ENCODE measurements at regions not wholly inside any gene's neighbourhood (a gene's known extent, or its start where the extent isn't known, plus 50 kb on each side); places are given as distances from the start of the nearest gene placed in this dataset.

DNA sequence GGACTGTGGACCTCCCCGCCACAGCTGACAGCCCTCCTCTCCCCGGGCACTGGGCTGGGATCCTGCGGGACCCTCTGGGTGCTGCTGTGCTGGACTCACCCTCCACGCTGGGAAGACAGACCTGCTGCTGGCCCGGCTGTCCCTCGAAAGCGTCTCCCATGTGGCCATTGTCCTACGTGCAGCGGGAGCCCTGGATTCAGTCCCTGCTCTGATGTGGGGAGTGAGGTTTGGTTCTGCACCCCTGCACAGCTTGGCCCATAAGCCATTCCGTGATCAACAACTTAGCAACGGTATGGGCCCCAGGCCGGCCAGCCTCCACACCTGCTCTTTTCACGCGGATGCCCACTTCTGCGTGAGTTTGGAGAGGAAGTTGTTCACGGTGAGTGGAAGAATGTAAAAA lies 195.2 kb downstream of the TEX29 start:
- H3K27ac Mint-ChIP-seq, result no peak overlapping the region
- peaks cover 3% of the 10 kb centered on the region for H3K27me3 Mint-ChIP-seq
- H3K36me3 Mint-ChIP-seq (ENCODE audit: low read depth), result no peaks in the 10 kb centered on the region
- DNase-seq (no peak), ATAC-seq (no peak)
- H3K4me1 Mint-ChIP-seq, result no peaks in the 10 kb centered on the region
- H3K4me3 Mint-ChIP-seq, result no peak overlapping the region
- no peaks in the 10 kb centered on the region for H3K9me3 Mint-ChIP-seq

DNA sequence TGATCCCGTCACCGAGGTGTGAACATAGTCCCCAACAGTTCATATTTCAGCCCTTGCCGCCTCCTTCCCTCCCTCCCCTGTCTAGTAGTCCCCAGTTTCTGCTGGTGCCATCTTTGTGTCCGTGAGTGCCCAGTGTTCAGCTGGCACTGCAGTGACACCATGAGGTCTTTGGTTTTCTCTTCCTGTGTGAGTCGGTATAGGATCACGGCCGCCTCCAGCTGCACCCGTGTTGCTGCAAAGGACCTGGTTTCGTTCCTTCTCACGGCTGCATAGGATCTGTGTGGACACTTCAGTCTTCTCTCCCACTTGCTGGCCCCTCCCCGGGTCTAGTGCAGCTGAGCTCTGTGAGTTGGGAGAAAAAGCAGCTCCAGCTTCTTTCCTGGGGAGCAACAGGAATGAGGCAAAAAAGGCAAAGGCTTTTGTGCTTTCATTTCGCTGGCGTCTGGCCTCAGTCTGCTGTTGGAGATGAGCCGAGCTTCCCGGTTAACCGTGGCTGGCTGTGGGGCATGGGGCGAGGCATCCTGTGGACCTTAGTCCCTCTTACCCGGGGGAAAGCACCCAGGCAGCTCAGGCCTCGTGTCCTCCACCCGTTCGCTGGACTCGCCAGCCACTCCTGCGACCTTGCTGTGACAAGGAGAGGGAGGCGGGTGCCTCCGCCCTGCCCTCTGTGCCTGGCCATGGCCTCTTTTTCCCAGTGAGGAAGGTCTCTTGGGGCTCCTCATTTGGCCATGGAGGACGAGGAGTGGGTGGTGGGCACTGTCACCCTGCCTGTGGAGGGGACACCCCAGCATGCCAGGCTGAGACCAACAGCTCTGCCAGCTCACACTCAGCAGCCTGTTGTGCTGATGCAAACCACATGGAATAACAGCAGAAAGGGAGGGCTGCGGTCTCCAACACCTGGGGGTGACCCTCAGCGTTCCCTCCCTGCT lies 196.5 kb downstream of the TEX29 start:
- H3K9me3 Mint-ChIP-seq, result no peaks in the 10 kb centered on the region
- DNase-seq (no peak), ATAC-seq (no peak)
- no peak overlapping the region for H3K4me3 Mint-ChIP-seq
- no peak overlapping the region for H3K27ac Mint-ChIP-seq
- no peaks in the 10 kb centered on the region for H3K27me3 Mint-ChIP-seq
- no peaks in the 10 kb centered on the region for H3K4me1 Mint-ChIP-seq
- H3K36me3 Mint-ChIP-seq (ENCODE audit: low read depth), result no peaks in the 10 kb centered on the region

GRCh38 chr13:111517641-111518010 lies 197.2 kb downstream of the TEX29 start:
- Mint-ChIP-seq H3K4me3 (no peak overlapping the region), H3K9me3 (no peaks in the 10 kb centered on the region), H3K27ac (no peak overlapping the region), H3K36me3 (ENCODE audit: low read depth) (no peaks in the 10 kb centered on the region), H3K27me3 (no peaks in the 10 kb centered on the region), H3K4me1 (no peaks in the 10 kb centered on the region)
- ATAC-seq, result no peak
- no peak for DNase-seq

DNA sequence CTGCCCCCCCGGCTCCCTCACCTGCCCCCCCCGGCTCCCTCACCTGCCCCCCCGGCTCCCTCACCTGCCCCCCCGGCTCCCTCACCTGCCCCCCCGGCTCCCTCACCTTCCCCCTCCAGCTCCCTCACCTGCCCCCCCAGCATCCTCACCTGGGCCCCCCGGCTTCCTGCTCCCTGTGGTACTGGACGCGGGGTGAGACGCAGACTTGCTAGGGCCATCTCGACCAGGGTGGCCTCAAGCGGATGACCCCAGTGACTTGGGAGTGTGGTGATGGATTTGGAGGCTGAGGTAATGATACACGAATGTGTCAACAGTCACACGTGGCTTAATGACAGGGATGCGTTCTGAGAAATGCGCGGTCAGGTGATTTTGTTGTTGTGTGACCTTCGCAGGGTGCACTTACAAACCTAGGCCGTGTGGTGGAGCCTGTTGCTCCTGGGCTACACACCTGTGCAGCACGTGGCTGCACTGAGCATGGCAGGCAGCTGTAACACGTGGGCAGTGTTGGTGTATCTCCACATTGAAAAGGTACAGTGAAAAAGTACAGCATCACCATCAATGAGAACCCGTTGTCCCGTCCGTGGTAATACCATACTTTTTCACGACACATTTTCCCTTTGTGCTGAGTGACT lies 197.8 kb downstream of the TEX29 start:
- ATAC-seq (no peak), DNase-seq (no peak)
- H3K4me3 Mint-ChIP-seq, result no peak overlapping the region
- H3K9me3 Mint-ChIP-seq, result no peaks in the 10 kb centered on the region
- no peaks in the 10 kb centered on the region for H3K4me1 Mint-ChIP-seq
- H3K27me3 Mint-ChIP-seq, result no peaks in the 10 kb centered on the region
- H3K36me3 Mint-ChIP-seq (ENCODE audit: low read depth), result no peaks in the 10 kb centered on the region
- no peak overlapping the region for H3K27ac Mint-ChIP-seq

DNA sequence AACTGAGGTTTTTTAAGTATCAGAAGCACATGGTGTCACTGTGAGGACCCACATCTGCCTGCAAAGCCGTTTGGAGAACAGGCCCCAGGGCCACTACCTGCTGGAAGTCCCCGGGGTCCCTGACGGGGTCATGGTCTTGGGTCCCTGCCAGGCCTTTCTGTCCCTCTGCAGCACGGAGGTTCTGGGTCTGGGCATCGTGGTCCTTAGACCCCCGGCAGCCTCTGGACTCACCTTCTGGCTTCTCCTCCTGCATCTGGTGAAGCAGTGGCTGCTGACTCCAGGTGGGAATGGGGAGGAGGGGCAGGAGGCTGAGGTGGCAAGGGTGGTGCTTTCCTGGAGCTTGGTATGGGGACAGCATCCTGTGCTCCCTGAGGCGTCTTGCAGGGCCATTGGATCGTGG lies 198.6 kb downstream of the TEX29 start:
- Mint-ChIP-seq H3K4me3 (no peak overlapping the region), H3K4me1 (no peaks in the 10 kb centered on the region), H3K27ac (no peak overlapping the region), H3K27me3 (no peaks in the 10 kb centered on the region), H3K9me3 (no peaks in the 10 kb centered on the region), H3K36me3 (ENCODE audit: low read depth) (no peaks in the 10 kb centered on the region)
- DNase-seq (no peak), ATAC-seq (no peak)

GRCh38 chr13:111519490-111520170 lies 199.2 kb downstream of the TEX29 start:
- H3K4me3 Mint-ChIP-seq, result no peak overlapping the region
- H3K36me3 Mint-ChIP-seq (ENCODE audit: low read depth), result no peaks in the 10 kb centered on the region

GRCh38 chr13:111521030-111521429 lies 200.6 kb downstream of the TEX29 start:
- Mint-ChIP-seq H3K9me3 (no peaks in the 10 kb centered on the region), H3K4me3 (no peak overlapping the region), H3K27ac (no peak overlapping the region), H3K27me3 (no peaks in the 10 kb centered on the region), H3K36me3 (ENCODE audit: low read depth) (no peaks in the 10 kb centered on the region), H3K4me1 (no peaks in the 10 kb centered on the region)
- peak; percentile 12 for ATAC-seq
- no peak for DNase-seq

More at GRCh38 chr13:111519490-111520170, 199.2 kb downstream of the TEX29 start:
- ATAC-seq (no peak), DNase-seq (no peak)
- Mint-ChIP-seq H3K9me3 (no peaks in the 10 kb centered on the region), H3K27me3 (no peaks in the 10 kb centered on the region), H3K4me1 (no peaks in the 10 kb centered on the region), H3K27ac (no peak overlapping the region)

DNA sequence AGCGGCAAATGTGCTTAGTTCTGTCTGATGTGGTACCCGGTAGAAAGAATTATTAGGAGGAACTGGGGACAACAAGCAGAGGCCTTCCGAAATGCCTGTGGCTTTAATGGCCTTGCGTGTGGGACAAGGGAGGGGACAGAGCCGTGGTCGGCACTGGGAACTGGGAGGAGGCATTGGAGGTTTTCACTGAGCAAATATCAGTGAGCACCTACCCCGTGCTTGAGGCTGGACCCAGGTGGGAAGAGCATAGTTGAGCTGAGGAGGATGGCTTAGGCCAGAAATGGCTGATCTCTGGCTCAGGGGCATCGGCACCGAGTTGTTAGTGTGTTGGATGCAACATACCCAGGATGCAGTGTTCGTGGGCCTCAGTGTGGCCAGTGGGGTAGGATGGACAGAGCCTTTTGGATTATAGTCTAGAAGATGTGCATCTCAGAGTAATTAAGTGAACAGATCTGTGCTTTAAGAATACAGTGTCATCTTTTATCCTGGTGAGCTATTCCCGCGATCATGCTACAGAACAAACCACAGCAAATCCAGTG lies 201.3 kb downstream of the TEX29 start:
- no peaks in the 10 kb centered on the region for H3K36me3 Mint-ChIP-seq (ENCODE audit: low read depth)
- no peaks in the 10 kb centered on the region for H3K9me3 Mint-ChIP-seq
- ATAC-seq (no peak), DNase-seq (no peak)
- H3K4me1 Mint-ChIP-seq, result no peaks in the 10 kb centered on the region
- no peak overlapping the region for H3K4me3 Mint-ChIP-seq
- no peak overlapping the region for H3K27ac Mint-ChIP-seq
- no peaks in the 10 kb centered on the region for H3K27me3 Mint-ChIP-seq

DNA sequence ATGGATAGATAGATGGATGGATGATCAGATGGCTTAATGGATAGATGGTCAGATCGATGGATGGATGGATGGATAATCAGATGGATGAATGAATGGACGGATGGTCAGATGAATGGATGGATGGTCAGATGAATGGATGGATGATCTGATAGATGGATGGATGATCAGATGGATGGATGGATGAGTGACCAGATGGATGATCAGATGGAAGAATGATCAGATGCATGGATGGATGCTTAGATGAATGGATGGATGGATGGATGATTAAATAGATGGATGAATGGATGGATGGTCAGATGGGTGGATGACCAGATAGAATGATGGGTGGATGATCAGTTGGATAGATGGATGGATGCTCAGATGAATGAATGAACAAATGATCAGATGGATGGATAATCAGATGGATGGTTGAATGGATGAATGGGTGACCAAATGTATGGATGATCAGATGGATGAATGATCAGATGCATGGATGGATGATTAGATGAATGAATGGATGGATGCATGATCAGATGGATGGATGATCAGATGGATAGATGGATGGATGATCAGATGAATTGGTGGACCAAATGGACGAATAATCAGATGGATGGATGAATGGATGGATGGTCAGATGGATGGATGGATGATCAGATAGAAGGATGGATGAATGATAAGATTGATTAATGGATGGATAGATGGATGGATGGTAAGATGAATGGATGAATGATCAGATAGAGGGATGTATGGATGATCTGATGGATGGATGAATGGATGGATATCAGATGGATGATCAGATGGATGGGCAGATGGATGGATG lies 205.1 kb downstream of the TEX29 start:
- Mint-ChIP-seq H3K4me1 (no peaks in the 10 kb centered on the region), H3K9me3 (no peaks in the 10 kb centered on the region), H3K4me3 (no peak overlapping the region), H3K27me3 (peaks cover under 1% of the 10 kb centered on the region), H3K36me3 (ENCODE audit: low read depth) (no peaks in the 10 kb centered on the region), H3K27ac (no peak overlapping the region)
- no peak for DNase-seq
- ATAC-seq, result no peak

DNA sequence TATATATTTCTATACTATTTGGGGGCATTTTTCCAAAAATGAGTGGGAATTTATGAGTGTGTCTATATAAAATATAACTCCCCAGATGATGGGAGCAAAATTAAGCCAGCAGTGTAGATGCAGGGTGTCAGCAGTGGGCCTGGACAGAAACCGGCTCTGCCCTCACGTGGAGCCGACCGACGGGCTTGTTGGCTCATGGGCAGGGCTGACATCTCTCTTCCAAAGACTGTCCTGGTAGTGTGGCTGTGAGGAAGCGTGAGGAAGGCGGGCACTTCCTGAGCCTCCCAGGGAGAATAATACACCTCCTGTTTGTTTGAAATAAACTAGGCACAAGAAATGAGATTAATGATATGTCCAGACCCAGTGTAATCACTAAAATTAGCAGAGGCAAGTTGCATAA lies 206.5 kb downstream of the TEX29 start:
- Mint-ChIP-seq H3K4me3 (no peak overlapping the region), H3K9me3 (no peaks in the 10 kb centered on the region), H3K27ac (no peak overlapping the region), H3K4me1 (no peaks in the 10 kb centered on the region), H3K36me3 (ENCODE audit: low read depth) (no peaks in the 10 kb centered on the region), H3K27me3 (peaks cover 12% of the 10 kb centered on the region)
- ATAC-seq (no peak), DNase-seq (no peak)

DNA sequence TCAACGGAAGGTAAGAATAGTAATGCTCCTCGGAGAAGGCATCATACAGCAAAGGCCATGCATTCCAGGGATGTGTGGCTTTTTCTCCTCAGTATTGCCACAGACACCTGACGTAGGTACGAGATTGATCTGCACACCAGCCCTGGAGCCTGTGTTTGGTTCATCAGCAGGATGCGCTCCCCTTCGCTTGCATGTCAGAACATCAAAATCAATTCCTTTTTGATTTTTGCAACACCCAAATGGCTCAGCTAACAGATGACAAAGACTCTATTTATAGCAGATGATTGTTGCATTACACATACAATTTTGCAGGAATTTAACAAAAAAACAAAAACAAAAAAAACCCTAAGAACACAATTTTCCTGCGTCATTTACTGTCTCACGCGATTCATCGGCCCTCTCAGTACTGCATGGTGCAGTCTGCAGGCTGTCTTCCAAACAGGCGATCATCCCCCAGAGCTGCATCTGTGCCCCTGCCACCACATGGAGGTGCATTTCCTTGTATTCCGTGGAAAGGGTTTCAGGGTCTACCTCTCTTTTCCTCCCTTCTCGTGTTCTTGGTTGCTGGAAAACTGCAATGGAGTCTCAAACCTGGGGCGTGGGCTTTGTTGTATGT lies 207.3 kb downstream of the TEX29 start:
- no peak overlapping the region for H3K27ac Mint-ChIP-seq
- no peak for DNase-seq
- H3K4me1 Mint-ChIP-seq, result no peaks in the 10 kb centered on the region

DNA sequence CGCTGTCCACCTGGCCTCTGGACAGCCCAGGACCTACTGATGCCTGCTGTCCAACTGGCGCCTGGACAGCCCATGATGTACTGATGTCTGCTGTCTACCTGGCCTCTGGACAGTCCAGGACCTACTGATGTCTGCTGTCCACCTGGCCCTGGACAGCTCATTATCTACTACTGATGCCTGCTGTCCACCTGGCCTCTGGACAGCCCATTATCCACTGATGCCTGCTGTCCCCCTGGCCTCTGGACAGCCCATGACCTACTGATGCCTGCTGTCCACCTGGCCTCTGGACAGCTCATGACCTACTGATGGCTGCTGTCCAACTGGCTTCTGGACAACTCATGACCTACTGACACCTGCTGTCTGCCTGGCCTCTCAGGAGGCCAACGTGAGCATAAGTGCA lies 208.1 kb downstream of the TEX29 start:
- ATAC-seq (no peak), DNase-seq (no peak)
- Mint-ChIP-seq H3K27ac (no peak overlapping the region), H3K9me3 (no peaks in the 10 kb centered on the region), H3K27me3 (peaks cover 22% of the 10 kb centered on the region), H3K4me1 (no peaks in the 10 kb centered on the region), H3K4me3 (no peak overlapping the region), H3K36me3 (ENCODE audit: low read depth) (no peaks in the 10 kb centered on the region)

More for the DNA sequence above, 207.3 kb downstream of the TEX29 start:
- H3K27me3 Mint-ChIP-seq, result peaks cover 15% of the 10 kb centered on the region
- no peak overlapping the region for H3K4me3 Mint-ChIP-seq
- H3K9me3 Mint-ChIP-seq, result no peaks in the 10 kb centered on the region
- ATAC-seq, result no peak
- H3K36me3 Mint-ChIP-seq (ENCODE audit: low read depth), result no peaks in the 10 kb centered on the region

DNA sequence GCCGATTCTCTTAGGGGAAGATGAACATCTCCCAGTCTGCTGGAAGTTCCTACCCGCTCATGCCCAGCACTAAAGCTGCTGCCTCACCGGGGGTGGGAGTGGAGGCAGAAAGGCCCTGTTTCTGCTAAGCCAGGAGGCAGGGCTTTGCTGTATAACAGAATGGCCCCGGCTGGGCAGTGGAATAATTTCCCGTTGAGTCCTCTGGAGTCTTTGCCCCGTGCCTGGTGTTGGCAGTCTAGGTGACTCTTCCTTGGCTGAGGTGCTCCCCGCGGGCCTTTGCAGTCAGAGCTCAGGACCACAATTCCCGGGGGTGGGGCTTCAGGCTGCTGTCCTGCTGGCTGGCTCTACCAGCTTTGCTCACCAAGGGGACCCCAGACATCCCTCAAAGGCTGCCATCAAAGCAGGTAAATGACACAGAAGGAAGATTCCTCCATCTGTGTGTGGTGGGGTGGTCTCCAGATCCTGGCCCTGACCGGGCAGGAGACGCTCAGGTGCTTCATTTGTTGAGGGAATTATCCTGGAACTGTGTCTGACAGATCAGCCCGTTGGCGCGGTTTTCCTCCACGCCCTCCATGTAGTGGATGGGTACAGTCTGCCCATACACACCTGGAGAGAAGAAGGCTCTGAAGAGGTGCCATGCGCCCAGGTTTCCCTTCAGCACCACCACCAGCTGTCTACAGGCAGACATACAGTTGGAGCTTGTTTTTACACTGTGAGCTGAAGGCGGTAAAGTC lies 209.9 kb downstream of the TEX29 start:
- Mint-ChIP-seq H3K4me1 (peaks cover 3% of the 10 kb centered on the region), H3K9me3 (no peaks in the 10 kb centered on the region), H3K27me3 (peaks cover 35% of the 10 kb centered on the region), H3K4me3 (no peak overlapping the region), H3K27ac (no peak overlapping the region), H3K36me3 (ENCODE audit: low read depth) (no peaks in the 10 kb centered on the region)
- DNase-seq, result no peak
- no peak for ATAC-seq

Measured in activated naive CD8-positive, alpha-beta T cell treated with anti-CD3 and anti-CD28 coated beads, Interleukin-2, amount 50 U/mL, for 24 hours (primary cell).